CD4-positive, alpha-beta T cell treated with Interleukin-1 beta for 1 hour (primary cell): ENCODE measurements at regions not wholly inside any gene's neighbourhood (a gene's known extent, or its start where the extent isn't known, plus 50 kb on each side); places are given as distances from the start of the nearest gene placed in this dataset.
"Not testable (repeated sequence)": the region's sequence is repeated elsewhere in the genome, so short reads cannot be mapped to it uniquely, and the experiment has no call there.

Experiments
- DNase-seq, 2 donors: peaks; one replicate each; pipeline ENCODE4 v3.0.0-alpha.2; 2020 to 2022

DNA sequence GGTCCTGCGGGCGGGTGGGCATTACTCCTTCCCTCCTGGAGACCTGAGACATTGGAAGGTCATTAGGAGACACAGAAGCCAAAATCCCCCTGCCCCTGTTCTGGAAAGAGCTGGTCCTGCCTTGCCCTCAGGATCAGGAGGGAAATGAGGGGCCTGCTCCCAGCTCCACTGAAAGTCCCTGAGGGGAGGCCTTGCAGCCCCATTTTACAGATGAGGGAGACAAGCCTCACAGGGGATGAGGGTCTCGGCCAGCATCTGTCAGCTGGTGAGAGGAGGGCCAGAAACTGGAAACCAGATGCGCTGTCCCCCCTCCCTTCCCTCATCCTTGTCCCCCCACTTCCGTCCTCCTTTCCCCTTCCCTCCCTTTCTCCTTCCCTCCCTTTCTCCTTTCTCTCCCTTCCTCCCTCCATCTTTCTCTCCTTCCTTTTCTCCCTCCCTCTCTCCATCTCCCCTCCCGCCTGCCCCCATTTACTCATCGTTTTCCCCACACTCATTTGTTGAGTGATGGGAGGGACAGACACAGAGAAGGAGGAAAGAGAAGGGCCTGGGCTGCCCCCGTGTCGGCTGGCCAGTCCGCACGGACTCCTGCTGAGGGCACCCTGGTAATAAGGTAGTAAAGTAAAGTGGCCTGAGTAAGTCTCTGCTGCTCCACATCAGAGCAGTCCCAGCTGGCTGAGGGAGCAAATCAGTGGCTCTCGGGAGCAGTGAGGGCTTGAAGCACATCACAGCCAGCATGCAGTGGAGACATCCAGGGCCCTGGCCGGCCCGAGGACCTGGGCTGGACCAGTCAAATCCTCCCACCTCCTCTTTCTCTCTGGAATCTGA is 112.4 kb upstream of the ALDH1A3 start:
- no peak for DNase-seq

DNA sequence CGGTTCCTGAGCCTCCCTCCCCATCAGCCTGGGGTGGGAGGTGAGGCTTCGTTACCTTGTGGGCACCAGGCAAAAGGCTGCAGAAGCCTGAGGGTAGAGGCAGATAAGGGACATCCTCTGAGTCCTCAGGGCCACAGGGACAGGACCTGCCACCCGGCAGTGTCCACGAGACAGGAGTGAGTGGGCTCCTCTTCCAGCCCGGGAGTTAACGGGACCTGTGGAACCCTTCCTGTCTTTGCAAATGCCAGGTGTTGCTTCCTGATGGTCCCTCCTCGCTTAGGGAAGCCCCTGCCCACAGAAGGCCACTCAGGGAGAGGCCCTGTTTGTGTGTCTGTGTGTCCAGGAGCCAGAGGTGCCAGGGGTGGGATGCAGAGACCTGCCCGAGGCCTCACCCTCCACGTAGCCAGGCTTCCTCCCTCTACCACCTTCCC is 111.1 kb upstream of the ALDH1A3 start:
- no peak for DNase-seq

DNA sequence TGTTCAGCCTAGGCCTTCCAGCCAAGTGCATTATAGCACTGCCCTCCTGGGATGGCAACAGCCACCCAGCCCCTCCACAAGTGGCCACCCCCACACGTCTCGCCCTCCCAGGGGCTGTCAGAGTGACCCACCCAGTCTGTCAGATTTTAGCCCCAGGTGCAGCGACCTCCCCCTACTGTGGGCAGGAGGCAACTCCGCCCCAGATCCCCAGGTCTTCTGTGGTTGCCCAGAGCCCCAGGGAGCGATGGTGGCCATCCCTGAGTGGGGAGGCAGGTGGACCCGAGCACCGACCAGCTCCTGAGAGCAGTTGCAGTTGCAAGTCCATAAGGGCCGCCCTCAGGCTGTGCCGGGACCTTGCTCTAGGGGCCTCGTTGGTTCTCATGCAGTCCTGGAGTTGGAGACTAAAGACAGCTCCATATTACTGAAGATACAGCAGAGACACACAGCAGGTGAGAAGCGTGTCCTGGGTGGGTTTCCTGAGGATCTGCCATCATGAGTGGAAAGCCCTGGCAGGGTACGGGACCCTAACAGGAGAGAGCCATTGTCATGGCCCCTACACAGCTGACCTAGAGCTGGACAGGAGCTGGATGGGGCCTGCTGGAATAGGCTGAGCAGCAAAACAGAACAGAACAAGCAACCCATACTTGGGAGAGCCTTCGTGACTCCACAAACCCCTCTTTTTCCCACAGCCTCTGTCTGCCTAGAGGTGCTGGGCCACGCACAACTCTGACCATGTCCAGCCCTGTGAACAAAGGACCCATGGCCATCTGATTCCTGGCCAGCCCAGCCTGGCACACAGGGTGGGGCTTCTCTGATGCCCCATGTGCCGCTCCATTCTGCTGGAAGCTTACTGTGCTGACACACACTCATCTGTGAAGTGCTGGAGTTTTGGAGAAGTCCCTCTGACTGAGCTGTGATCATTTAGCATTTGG is 110.3 kb upstream of the ALDH1A3 start:
- DNase-seq, result no peak

DNA sequence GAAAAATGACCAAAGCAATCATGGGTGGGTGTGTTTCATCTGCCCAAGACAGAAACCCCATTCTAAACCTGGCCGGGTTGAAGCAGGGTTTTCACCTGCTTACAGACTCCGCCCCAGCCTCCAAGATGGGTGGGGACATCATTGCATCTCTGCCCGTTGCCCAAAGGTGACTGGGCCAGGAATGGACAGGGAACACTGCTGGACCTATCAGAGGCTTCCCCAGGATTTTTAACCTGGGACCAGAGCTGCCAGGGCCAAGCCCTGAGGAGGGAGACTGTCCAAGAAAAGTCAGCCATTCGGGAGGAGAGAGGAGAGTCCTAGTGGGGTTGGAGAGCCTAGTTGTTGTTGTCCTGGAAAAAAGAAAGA is 109.7 kb upstream of the ALDH1A3 start:
- no peak for DNase-seq

DNA sequence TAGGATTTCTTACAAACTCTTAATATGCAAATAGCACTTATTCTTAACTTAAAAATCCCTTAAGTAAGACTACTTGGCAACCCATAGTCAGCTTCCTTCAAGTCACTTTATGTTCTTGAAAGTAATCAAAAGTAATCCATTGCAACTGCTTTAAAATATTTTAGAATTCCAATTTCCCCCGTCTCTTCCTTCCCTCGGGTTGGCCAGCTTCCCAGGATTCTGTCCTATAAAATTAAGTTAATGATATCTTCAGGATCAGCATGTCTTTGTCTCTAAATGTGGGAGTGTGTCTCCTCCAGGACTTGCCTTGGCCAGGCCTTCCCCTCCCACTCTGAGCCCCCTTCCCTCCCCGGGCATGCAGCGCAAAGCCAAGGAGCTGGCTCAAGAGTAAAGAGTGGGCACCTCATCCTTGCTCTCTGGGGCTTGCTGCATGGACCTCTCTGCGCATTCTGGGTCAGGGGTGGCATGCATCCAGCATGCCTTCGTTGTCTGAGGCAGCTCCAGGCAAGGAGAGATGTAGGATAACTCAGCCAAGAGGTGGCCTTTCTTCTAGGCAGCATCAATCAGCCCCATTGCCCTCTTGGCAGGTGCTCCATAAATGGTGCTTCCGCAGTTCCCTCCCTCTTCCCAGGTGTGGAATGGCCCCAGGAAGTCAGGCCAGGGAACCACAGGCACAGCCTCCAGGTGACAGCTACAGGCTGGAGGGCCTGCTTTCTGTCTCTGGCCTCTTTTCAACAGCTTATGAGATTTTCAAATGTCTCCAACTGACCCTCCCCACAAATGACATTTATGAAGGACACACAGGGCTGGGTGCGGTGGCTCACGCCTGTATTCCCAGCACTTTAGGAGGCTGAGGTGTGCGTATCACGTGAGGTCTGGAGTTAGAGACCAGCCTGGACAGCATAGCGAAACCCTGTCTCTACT is 108.7 kb upstream of the ALDH1A3 start:
- DNase-seq, result no peak

DNA sequence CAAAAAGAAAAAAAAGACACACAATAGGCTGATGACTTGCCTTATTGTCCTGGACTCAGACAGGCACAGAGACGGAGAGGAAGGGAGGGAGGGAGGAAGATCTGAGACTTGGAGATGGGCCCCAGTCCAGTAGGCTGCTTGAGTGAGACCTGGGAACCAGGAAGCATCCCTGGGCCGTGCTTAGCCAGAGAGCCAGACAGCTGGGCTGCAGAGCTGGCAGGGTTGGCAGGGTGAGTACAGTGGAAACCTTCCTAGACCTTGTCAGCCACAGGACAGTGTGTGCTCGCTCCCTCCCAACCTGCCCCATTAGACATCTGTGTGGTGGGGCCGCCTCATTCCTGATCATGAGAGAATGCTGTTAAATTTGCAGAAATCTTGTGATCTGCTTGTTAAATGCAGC is 107.9 kb upstream of the ALDH1A3 start:
- DNase-seq, result no peak

DNA sequence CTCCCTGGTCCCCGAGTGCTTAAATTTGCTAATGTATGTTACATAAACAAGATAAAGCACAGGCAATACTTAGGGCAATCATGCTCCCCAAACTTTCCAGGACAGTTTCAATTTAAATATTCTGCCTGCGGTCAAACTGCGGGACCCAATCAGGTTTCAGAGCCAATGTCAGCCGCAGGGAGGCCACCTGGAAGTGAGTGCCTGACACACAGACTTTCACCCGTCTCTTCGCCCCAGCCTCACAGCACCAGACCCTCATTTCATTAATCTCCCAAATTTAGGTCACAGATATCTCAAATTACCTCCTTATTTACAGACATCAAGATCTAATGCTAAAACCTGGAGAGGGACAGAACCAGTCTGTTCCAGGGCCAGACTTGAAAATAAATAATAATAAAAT is 107.2 kb upstream of the ALDH1A3 start:
- no peak for DNase-seq

DNA sequence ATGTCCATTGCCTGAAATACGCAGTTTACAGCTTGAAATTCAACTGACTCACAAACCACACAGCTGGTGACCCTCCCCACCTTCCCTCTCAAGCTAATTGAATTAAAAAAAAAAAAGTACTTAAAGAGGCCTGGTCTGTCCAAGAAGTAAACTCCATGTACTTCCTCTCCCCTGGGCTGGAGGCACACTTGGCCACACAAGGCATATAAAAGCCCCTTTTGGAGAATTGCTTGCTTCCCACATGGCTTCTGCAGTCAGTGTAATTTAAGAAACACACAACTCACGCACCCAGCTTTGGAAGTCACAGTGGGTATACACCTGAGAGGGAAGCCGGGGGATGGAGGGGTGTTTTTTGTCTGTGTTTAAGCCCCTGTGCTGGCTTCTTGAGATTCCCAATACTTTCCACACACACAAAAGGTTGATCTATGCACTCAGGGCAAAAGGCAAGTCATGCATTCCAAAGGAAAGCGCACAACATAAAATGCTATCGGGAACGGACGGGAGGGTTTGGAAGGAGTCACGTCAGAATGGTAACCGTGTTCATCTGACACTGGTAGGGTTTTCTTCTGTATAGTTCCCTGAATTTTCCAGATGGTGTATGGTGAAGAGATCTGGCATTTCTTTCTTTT is 106.6 kb upstream of the ALDH1A3 start:
- no peak for DNase-seq

DNA sequence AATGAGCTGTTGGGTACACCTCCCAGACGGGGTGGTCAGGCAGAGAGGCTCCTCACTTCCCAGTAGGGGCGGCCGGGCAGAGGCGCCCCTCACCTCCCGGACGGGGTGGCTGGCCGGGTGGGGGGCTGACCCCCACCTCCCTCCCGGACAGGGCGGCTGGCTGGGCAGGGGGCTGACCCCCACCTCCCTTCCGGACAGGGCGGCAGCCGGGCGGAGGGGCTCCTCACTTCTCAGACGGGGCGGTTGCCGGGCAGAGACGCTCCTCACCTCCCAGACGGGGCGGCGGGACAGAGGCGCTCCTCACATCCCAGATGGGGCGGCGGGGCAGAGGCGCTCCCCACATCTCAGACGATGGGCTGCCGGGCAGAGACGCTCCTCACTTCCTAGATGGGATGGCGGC is 105.6 kb upstream of the ALDH1A3 start:
- DNase-seq, result not testable (repeated sequence)

DNA sequence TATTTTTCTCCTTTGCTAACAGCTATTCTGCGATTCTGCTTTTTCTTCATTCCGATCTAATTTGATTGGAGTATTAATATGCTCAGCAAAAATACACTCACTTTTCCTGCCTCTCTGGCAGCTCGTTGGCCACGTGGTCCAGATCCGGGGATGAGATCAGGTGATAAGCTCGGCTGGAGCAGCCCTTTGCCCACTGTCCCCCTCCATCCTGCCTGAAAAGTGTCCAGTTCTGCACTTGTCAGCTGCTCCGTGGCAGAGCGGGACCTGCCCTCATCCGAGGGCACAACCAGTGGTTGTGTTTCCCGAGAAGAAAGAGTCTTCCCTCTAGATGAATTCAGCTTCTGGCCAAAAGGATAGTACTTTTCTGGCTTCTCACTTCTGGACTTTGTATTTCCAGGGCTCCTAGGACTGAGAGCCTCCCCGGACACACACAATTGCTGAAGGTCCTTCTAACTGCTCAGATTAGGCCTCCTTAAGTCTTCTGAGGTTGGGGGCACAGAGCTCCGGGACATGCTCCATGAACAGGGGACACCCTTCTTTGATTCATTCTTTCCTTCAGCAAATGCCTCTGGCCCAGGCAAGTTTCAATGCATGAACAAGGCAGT is 103.9 kb upstream of the ALDH1A3 start:
- no peak for DNase-seq

DNA sequence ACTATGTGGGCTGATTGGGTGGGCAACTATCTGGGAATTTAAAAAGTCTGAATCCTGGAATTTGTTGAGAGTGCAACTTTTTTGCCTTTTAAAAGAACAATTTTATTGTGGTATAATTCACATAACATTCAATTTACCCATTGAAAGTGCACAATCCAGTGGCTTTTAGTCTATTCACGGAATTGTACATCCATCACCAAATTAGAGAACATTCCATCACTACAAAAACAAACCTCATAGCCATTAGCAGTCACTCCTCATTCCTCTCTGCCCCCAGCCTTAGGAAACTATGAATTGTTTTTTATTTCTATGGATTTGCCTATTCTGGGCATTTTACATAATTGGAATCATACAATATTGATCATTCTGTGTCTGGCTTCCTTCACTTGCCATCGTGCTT is 101.8 kb upstream of the ALDH1A3 start:
- no peak for DNase-seq

DNA sequence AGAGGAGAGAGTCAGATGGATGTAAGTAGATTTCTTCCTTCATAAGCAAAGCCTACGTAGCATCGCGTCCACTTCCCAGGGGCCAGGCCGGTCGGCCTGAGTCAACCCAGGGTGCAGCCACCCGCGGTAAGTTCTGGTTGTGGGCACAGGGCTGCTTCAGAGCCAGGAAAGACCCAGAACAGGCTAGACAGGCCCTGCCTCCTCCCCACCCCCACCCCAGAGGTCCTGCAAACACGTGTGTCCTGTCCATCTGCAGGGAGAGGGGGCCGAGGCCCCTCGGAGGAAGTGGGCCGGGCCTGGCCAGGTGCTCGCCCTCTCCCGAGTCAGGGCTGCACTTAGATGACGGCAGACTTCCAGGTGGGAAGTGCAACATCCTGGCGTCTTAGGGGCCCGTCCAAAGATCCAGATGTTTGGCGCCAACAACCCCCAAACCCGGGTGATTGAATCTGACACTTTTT is 100.8 kb upstream of the ALDH1A3 start:
- DNase-seq, result no peak

DNA sequence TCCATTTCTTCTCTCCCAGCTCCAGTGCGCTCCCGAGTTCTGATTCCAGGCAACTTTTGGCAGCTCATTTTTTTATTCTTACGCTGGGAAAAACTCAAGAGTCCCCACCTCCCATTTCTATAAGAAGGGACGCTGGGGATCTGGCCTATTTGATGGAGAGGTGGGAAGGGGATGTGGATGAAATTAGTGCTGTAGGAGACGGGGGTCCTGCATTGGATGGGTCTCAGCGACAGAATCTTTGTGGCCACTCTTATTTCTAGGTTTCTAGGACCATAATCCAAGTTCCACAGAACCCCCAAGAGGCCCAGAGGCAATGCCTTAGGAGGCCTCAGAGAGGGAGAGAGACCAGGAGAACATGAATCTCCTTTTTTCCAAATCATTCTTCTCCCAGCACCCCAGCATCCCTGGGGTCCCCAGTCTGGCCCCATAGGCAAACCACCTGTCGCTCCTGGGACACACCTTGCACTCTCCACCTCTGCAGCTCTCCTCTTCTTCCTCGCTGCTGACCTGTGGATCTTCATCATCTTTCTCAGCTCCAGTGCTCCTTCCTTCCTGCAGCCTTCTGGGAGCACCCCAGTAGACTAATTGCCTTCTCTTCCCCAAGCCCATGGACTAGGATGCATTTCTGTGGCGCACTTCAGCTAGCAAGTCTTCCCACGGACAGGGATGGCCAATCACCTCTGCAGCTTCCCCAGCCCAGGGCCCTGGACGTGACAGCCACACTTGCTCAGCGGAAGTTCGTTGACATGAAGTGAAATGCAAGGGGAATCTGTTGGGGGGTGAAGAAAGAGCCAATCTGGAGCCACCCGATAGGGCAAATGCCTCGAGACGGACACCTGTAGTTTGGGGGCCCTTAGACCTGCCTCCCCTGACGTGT is 100.1 kb upstream of the ALDH1A3 start:
- no peak for DNase-seq

DNA sequence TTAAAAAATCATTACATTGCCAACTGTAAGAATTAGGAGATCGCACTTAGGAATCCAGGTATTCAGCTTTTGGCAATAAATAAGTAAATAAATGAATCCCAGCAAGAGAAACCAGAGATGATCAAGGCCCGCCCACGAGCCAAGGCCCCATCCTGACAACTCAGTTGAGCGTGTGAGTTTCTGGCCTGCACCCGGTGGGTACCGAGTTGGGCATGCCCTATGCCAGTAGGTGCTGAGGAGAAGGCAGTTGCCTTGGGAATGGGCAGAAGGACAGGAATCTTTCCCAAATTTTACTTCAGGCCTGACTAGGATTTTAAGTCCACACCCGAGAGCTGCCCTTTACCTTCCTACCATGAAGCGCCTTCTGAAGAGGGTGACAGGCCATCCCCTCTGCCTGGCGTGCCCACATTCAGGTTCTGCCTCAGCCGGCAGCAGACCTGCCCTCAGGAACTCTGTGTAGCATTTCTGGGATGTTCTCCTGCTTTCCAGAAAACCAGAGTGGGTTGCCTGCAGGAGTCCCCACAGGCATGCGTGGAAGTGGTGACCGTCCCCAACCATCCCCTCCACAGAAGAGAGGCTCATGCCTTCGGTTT is 99.3 kb upstream of the ALDH1A3 start:
- no peak for DNase-seq

DNA sequence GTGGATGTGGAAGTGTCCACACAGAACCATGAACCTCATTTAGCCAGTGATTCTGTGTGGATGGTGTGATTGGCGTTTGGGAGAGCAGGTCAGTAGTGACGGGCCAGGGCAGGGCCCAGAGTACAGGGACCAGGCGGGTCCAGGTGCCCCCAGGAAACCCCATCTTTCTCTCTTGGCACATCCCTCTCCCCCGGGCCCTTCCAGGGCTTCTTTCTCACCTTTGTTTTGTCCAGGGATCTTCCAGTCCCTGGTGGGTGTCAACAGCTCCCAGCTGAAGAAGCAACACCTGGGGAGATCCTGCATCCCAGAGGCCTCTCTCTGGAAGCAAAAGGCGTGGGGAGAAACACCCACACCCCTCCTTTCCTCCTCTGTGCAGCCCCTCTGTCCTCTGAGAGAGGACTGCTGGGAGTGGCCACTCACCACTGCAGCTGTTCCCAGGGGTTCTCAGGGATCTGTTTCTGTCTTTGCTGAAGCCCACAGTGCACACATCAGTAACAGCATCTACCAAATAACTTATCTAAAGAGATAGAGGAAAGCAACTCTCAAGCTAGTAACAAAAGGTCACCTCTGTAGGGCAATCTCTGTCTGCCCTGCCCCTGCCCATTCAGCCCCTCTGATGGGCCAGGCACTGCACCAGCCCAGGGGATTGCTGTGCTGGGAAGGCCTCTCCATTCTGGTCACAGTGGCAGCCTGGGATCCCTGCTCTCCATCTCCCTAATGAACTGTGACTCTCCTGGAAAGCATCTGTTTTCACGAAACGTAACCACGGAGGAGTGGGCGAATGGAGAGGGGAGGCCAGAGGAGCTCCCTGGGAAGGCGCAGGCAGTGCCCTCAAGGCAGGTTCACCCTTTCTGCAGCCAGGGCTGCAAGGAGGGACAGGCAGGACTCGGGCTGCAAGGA is 98.3 kb upstream of the ALDH1A3 start:
- DNase-seq, result no peak

DNA sequence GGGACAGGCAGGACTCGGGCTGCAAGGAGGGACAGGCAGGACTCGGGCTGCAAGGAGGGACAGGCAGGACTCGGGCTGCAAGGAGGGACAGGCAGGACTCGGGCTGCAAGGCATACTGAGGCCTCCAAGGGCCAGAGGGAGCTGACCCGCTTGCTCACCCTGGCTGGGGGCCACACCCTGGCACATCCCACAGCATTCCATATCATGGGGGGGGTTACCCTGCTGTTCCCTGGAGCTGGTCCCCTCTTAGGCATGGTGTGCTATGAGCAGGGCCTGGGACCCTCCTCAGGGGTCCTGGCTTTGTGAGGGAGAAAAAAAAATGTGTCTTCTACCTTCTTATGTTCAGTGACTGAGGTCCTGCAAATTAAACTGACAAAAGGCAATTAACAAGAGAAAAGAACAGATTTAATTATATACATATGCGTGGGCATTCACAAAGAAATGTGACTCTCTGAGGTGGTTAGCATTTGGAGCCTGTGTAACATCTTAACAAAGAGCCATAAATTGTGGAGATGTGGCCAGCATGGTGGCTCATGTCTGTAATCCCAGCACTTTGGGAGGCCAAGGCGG is 97.6 kb upstream of the ALDH1A3 start:
- DNase-seq, result no peak

DNA sequence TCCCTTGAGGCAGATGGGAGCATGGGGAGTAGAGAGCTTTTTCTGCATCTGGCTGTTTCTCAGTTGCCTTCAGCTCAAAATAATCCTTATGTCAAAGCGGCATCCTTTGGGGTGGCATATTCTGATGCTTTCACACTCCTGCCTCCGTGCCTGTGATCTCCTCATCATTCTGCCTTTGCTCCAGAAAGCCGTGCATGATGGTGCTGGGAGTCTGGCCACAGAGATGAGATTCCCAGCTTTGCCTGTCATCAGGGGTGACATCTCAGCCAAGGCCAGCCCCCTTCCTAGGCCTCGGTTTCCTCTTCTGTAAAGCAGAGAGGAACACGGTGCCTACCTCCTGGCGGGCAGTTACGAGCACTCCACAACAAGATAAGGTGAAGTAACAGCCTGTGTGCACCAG is 96.3 kb upstream of the ALDH1A3 start:
- no peak for DNase-seq

DNA sequence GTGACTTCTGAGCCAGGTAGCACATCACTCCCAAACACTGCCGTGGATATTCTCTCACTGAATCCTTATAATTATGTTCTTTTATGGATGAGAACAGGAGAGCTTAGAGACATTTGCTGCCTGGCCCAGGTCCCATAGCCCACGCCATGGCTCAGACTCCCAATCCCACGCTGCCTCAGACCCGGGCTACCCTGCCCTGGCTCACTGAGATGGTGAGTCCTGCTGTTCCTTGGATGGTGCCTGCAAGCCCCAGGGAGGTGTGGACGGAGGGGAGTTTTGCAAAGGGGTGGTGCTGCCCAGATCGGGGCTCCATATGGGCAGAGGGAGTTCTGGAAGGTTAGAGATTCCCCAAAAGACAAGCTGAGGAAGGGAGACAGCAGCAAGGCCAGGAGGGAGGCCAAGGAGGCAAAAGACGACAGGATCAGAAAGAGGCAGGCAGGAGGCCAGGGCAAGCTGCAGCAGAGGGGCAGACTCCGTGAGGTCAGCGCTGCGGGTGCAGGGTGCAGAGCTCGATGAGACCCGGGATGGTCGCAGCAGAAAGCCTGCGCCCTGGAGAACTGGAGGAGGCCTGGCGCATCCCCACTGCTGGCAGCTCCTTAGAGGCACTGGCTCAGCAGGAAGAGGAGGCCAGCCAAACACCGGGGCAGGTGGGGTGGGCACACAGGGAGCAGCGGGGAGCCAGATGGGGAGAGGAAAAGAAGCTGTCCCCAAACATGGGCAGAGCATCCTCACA is 95.7 kb upstream of the ALDH1A3 start:
- DNase-seq, result no peak
